ENCODE measurements at regions not wholly inside any gene's neighbourhood (a gene's known extent, or its start where the extent isn't known, plus 50 kb on each side); places are given as distances from the start of the nearest gene placed in this dataset.
A peak's percentile ranks its signal among the peaks of the same experiment; 100 is the strongest.

- peak; percentile 24 for DNase-seq
Measured at GRCh38 chr2:120441744-120442471, 96.0 kb downstream of the INHBB start.

DNA sequence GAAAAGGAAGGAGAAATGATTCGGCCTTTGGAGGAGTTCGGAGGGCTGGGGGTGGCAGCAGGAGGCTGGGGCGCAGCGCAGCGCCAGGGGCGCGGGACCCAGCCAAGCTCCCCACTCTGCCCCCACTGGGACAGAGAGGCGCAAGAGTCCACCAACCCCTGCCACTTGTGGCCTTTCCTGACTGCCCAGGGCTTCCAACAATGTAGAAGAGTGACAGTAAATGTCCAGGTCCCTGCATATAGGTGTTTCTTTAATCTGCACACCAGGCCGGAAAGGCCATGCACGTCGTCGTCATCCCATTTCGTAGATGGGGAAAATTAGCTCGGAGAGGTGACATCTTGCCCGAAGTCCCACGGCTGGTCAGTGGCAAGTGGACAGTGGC lies 96.6 kb downstream of the INHBB start:
- no peak for DNase-seq

- DNase-seq = no peak
Measured at GRCh38 chr2:120442923-120443571, 97.1 kb downstream of the INHBB start.

DNA sequence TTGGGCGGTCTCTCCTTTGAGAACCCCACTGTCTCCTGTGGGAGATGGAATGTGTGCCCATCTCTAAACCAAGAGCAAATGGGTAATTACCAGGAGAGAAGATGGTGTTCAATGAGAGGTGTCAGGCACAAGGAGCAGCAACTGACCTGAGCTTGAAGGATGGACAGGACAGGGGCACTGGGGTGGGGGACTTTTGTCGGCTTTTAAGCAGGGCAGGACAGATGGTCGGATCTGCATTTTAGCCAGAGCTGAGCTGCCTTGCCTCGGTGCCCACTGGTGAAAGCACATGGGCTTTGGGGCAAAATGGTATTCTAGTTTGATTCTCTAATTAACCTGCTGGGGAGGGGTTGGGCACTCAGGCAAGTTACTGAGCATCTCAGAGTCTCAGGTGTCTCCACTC lies 98.0 kb downstream of the INHBB start:
- DNase-seq = no peak

GRCh38 chr2:120444691-120445240 lies 98.8 kb downstream of the INHBB start:
- no peak for DNase-seq

DNA sequence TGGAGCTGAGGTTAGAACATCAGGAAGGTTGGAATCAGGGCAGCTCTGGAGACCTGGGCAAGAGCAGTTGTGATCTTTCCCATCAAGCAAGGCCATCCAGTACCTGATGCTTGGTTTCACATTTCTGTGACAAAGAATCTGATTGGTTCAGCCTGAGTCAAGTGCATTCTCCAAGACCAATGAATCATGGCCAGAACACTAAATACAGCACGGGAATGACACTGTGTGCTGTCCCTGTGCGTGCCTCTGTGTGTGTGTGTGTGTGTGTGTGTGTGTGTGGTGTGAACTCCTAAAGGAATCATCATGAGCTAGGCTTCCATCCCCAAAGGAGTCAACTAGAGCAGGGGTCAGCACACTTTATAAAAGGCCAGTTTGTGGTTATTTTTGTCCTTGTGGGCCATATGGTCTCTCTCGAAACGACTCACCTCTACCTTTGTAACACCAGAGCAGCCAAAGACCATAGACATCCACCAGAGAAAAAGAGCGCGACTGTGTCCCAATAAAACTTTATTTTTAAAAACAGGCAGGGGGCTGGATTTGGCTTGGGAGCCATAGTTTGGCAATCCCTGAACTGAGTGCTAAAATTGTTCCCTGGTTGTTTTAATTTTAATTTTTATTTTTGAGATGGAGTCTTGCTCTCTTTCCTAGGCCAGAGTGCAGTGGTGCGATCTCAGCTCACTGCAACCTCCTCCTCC lies 99.7 kb downstream of the INHBB start:
- no peak for DNase-seq

DNA sequence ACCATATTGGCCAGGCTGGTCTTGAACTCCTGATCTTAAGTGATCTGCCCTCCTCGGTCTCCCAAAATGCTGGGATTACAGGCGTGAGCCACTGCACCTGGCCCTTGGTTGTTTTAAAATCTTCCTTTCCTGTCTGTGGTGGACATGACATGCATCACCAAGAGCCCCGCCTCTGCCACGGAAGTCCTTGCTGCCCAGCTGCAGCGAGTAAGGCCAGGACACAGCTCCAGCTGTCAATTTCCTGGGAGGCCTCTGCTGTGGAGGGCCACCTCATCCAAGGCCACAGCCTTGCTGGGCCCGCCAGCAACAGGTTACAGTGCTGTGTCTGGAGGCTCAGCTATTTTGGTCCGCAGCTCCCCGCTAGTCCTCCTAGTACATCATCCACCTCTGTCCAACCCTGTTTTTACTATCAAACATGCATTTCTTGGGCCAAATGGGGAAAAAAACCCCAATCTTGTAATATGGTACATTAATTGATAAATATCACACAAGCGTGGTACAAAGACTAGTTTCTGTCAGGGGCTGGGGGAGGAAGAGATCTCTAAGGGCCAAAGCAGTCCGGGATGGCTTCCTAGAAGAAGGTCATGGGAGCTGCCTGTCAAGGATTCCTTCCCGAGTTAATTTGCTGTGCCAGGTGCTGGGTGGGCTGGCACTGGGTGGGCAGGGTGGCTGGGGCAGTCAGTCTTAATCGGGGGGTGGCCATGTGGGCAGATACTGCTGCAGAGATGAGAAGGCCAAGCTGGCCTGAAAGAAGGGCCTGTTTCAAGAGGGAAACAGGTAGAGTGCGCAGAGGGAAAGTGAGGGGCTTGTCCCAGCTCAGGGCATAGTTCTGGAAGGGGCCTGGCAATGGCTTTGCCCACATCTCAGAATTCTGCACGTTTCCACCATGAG lies 100.5 kb downstream of the INHBB start:
- DNase-seq = no peak

DNA sequence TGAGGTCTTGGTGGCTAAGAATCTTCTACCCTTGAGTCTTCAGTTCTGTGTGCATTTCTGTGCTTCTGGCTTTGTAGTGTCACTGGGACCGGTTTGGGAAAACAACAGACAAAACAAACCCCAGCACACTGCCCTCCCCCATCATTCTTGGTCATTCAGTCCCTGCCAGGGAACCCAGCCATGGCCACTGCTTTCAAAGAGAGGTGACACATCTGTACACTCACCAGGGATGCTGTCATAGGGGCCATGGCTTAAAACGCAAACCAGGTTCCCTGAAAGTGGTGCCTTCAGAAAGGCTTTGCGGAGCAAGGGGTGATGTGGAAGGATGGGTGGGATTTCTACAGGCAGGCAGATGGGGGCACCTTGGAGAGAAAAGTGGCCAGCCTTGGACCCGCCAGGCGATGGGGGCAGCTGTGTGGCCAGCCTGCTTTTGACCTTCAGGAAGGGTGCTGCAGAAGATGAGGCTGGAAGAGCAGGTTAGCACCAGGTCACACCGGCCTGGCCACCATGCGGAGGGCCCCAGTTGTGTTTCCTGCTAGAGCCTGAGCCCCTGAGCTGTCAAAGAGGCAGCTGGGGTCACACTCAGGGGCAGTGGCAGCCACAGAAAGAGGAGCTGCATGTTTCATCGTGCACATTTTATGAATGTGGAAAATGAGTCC lies 101.3 kb downstream of the INHBB start:
- DNase-seq = no peak

DNA sequence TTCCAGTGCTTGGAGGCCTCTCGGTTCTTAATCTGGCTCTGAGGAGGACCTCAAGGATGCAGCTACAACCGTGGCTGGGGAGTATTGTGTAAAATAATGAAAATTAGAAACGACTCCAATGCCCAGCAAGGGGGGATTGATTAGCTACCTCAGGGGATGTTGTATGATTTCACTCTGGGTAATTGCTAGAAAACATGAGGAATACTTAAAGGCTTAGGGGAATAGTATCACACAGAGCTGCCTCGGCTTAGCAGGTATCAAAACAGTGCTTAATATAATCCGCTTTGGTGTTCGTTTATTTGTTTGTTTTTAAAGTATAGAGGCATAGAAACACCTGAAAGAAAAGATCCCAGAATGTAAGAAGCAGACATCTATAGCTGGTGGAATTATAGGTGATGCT lies 102.5 kb downstream of the INHBB start:
- DNase-seq = no peak

- no peak for DNase-seq
Measured at GRCh38 chr2:120448961-120449810, 103.2 kb downstream of the INHBB start.

DNA sequence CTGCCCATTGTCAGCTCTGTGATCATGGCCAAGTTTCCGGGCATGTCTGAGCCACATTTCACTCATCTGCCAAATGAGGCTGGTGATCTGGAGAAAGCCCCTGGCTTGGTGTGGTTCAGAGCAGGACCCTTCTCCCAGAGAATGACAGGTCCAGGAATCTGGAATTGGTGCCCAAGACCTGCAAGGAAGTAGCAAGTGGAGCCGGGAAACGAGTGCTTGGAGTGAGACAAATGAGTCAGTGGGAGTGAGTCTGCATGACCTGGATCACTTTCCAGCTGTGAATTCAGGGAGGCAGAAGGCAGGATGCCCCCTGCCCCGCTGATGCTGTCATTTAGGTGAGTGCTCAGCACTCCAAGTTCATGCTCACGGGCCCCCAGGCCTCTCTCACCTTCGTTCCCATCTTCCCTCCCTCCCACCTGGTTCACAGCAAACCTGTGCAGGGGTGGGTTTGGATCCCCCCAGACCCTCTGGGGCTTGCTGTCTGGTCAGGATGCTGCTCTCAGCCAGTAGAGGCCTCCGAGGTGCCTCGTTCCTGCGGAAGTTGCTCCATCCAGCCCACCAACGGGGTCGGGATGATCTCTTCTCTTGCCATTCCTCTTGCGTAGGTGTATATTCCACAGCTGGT lies 104.4 kb downstream of the INHBB start:
- DNase-seq = no peak

GRCh38 chr2:120451334-120451733 lies 105.4 kb downstream of the INHBB start:
- DNase-seq = no peak

DNA sequence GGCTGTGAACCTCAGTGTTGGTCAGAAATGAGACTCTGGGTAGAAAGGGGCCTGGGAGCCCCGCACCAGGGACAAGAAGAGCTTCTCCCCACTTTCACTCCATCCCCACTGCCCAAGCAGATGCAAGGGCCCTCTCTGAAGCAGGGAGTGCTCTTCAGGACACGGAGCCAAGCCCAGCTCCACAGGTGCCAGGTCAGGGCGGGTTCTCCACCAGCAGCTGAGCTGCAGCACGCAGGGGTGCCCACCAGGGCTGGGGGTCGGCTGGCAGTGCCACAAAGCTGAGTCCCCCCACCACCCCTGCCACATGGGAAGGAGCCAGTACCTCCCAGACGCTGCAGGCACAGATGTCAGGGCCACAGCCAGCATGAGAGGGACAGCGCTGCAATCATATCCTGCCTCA lies 106.2 kb downstream of the INHBB start:
- no peak for DNase-seq

GRCh38 chr2:120452945-120453634 lies 107.2 kb downstream of the INHBB start:
- no peak for DNase-seq

GRCh38 chr2:120453635-120453998 lies 107.7 kb downstream of the INHBB start:
- DNase-seq = no peak

- no peak for DNase-seq
Measured at GRCh38 chr2:120454654-120455385, 108.9 kb downstream of the INHBB start.

GRCh38 chr2:120455390-120455789 lies 109.5 kb downstream of the INHBB start:
- no peak for DNase-seq

GRCh38 chr2:120456867-120457266 lies 110.9 kb downstream of the INHBB start:
- no peak for DNase-seq

GRCh38 chr2:120460511-120460910 lies 114.6 kb downstream of the INHBB start:
- no peak for DNase-seq

Data from dermis blood vessel endothelial cell (primary cell).